ENCODE measurements at regions not wholly inside any gene's neighbourhood (a gene's known extent, or its start where the extent isn't known, plus 50 kb on each side); places are given as distances from the start of the nearest gene placed in this dataset.

- H3K4me1 ChIP-seq = peaks cover 0 to 11% (median 0%) of the 10 kb centered on the region in 4 donors
- WGBS, 2 donors = 4 to 5% methylated on average over 58 of the region's 58 CpGs
- H3K4me3 ChIP-seq = peak overlapping the region; percentile 40 to 63 (median 52)
- no peaks in the 10 kb centered on the region for H3K36me3 ChIP-seq
- TF ChIP-seq EP300 (IDR thresholded peaks at IDR 0.05) = peak in 1 of 2 donors; percentile 8
- no peak for TF ChIP-seq POLR2A (IDR thresholded peaks at IDR 0.05)
- peak in 1 of 2 donors; percentile 11 for DNase-seq (ENCODE audit: low spot score in 2 of 2)
- H3K9me3 ChIP-seq = no peaks in the 10 kb centered on the region
- peak overlapping the region in 2 of 4 donors; percentile 42 to 63 for H3K27ac ChIP-seq
- H3K27me3 ChIP-seq = no peaks in the 10 kb centered on the region
Observed at GRCh38 chr4:123505095-123506010, 108.8 kb downstream of the SPRY1 start.

GRCh38 chr4:123506011-123506695 is 109.6 kb downstream of the SPRY1 start:
- no peak for DNase-seq (ENCODE audit: low spot score in 2 of 2)
- Histone ChIP-seq H3K27ac (peak overlapping the region in 2 of 4 donors; percentile 42 to 63), H3K9me3 (no peaks in the 10 kb centered on the region), H3K27me3 (no peaks in the 10 kb centered on the region), H3K4me3 (peak overlapping the region; percentile 40 to 63 (median 52)), H3K4me1 (peaks cover 0 to 11% (median 0%) of the 10 kb centered on the region in 4 donors), H3K36me3 (no peaks in the 10 kb centered on the region)
- 34 to 37% methylated on average over 17 of the region's 17 CpGs for WGBS, 2 donors
- TF ChIP-seq EP300 (IDR thresholded peaks at IDR 0.05) (no peak), POLR2A (IDR thresholded peaks at IDR 0.05) (no peak), CTCF (IDR thresholded peaks at IDR 0.05) (no peak)

GRCh38 chr4:123507376-123507775 is 110.8 kb downstream of the SPRY1 start:
- 53 to 69% methylated on average over 2 of the region's 2 CpGs for WGBS, 2 donors
- DNase-seq (ENCODE audit: low spot score in 2 of 2) = no peak
- Histone ChIP-seq H3K4me3 (no peak overlapping the region), H3K36me3 (no peaks in the 10 kb centered on the region), H3K9me3 (no peaks in the 10 kb centered on the region), H3K4me1 (peaks cover 0 to 11% (median 0%) of the 10 kb centered on the region in 4 donors), H3K27ac (no peak overlapping the region), H3K27me3 (no peaks in the 10 kb centered on the region)
- TF ChIP-seq CTCF (IDR thresholded peaks at IDR 0.05) = no peak

- no peak overlapping the region for H3K4me3 ChIP-seq
- H3K9me3 ChIP-seq = no peaks in the 10 kb centered on the region
Observed at GRCh38 chr4:123510221-123510620, 113.6 kb downstream of the SPRY1 start.

GRCh38 chr4:123510659-123511058 is 114.1 kb downstream of the SPRY1 start:
- TF ChIP-seq POLR2A (IDR thresholded peaks at IDR 0.05) (no peak), EP300 (IDR thresholded peaks at IDR 0.05) (no peak), CTCF (IDR thresholded peaks at IDR 0.05) (no peak)
- Histone ChIP-seq H3K27me3 (no peaks in the 10 kb centered on the region), H3K9me3 (no peaks in the 10 kb centered on the region), H3K4me3 (no peak overlapping the region), H3K36me3 (no peaks in the 10 kb centered on the region), H3K4me1 (peaks cover 0 to 6% (median 0%) of the 10 kb centered on the region in 4 donors), H3K27ac (no peak overlapping the region)
- no peak for DNase-seq (ENCODE audit: low spot score in 2 of 2)
- WGBS, 2 donors = 80 to 81% methylated on average over 3 of the region's 3 CpGs

More at GRCh38 chr4:123510221-123510620, 113.6 kb downstream of the SPRY1 start:
- H3K36me3 ChIP-seq = no peaks in the 10 kb centered on the region
- 93 to 94% methylated on average over 3 of the region's 3 CpGs for WGBS, 2 donors
- no peak for DNase-seq (ENCODE audit: low spot score in 2 of 2)
- no peaks in the 10 kb centered on the region for H3K27me3 ChIP-seq
- H3K27ac ChIP-seq = no peak overlapping the region
- TF ChIP-seq EP300 (IDR thresholded peaks at IDR 0.05) (no peak), CTCF (IDR thresholded peaks at IDR 0.05) (no peak), POLR2A (IDR thresholded peaks at IDR 0.05) (no peak)
- H3K4me1 ChIP-seq = peaks cover 0 to 7% (median 0%) of the 10 kb centered on the region in 4 donors
